CD4-positive, alpha-beta memory T cell (primary cell): ENCODE measurements at regions not wholly inside any gene's neighbourhood (a gene's known extent, or its start where the extent isn't known, plus 50 kb on each side); places are given as distances from the start of the nearest gene placed in this dataset.

Experiments
- CTCF ChIA-PET: fragments of 350-600 bp; sonication (Branson Sonifier 250); formaldehyde crosslinking; loops from one replicate; lab custom pipeline; 2021; ENCODE audit warnings: inconsistent platforms; ENCODE audit not compliant: partially characterized antibody; lab: Charles Lee
- POLR2A ChIA-PET: fragments of 350-600 bp; sonication (Branson Sonifier 250); formaldehyde crosslinking; loops from one replicate; lab custom pipeline; 2021; ENCODE audit not compliant: partially characterized antibody; lab: Charles Lee
- DNase-seq, 5 donors: peaks; one replicate each; pipeline versions ENCODE4 v3.0.0 to v3.0.0-alpha.2; 2020 to 2022; ENCODE audit warnings: mixed read lengths in 1 of 5
- H3K27ac ChIP-seq: one replicate; pipeline ENCODE4 v1.7.0; 2013; ENCODE audit warnings: low read depth, low read length
- H3K27me3 ChIP-seq: 2 replicates; pipeline ENCODE4 v1.7.0; 2013; ENCODE audit warnings: mild to moderate bottlenecking, low read length, moderate library complexity; ENCODE audit not compliant: insufficient read depth
- H3K36me3 ChIP-seq: 2 replicates; pipeline ENCODE4 v1.7.0; 2013; ENCODE audit warnings: mild to moderate bottlenecking, low read length, moderate library complexity; ENCODE audit not compliant: insufficient read depth
- H3K4me1 ChIP-seq: 2 replicates; pipeline ENCODE4 v1.7.0; 2013; ENCODE audit warnings: mild to moderate bottlenecking, low read length, moderate library complexity; ENCODE audit not compliant: insufficient read depth
- H3K4me3 ChIP-seq, 2 donors: one replicate each; pipeline ENCODE4 v1.7.0; 2013; ENCODE audit warnings: low read length in 2 of 2, mild to moderate bottlenecking in 1 of 2
- H3K9me3 ChIP-seq, 2 donors: one replicate each; pipeline ENCODE4 v1.7.0; 2013; ENCODE audit warnings: low read length in 2 of 2, control low read depth in 1 of 2; ENCODE audit not compliant: control insufficient read depth in 1 of 2
- H3K27ac Mint-ChIP-seq, 7 donors: one replicate each; pipeline ENCODE4 v1.8.0; 2020 to 2021; ENCODE audit warnings: mixed read lengths in 7 of 7, mild to moderate bottlenecking in 6 of 7, inconsistent platforms in 3 of 7, moderate library complexity in 3 of 7
- H3K27me3 Mint-ChIP-seq, 2 donors: one replicate each; pipeline ENCODE4 v1.8.0; 2020 to 2021; ENCODE audit warnings: mixed read lengths in 2 of 2
- H3K36me3 Mint-ChIP-seq, 2 donors: one replicate each; pipeline ENCODE4 v1.8.0; 2020 to 2021; ENCODE audit warnings: mixed read lengths in 2 of 2, inconsistent platforms in 1 of 2, mild to moderate bottlenecking in 1 of 2
- H3K4me1 Mint-ChIP-seq, 4 donors: one replicate each; pipeline ENCODE4 v1.8.0; 2020 to 2021; ENCODE audit warnings: mixed read lengths in 4 of 4, mild to moderate bottlenecking in 1 of 4
- H3K4me3 Mint-ChIP-seq, 8 donors: one replicate each; pipeline ENCODE4 v1.8.0; 2020 to 2021; ENCODE audit warnings: mixed read lengths in 8 of 8, mild to moderate bottlenecking in 7 of 8, moderate library complexity in 6 of 8, inconsistent platforms in 3 of 8
- H3K9me3 Mint-ChIP-seq, 8 donors: one replicate each; pipeline ENCODE4 v1.8.0; 2020 to 2021; ENCODE audit warnings: mixed read lengths in 8 of 8, mild to moderate bottlenecking in 5 of 8, inconsistent platforms in 3 of 8, moderate library complexity in 1 of 8
- intact Hi-C: fragments of 100-400 bp; cut with micrococcal nuclease; formaldehyde crosslinking; loops from one replicate; pipeline ENCODE4 v1.15.1; 2023

DNA sequence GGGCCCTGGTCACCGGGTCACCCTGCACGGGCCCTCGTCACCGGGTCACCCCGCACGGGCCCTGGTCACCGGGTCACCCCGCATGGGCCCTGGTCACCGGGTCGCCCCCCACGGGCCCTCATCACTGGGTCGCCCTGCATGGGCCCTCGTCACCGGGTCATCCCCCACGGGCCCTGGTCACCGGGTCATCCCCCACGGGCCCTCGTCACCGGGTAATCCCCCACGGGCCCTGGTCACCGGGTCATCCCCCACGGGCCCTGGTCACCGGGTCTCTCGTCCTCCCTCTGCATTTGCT lies 77.6 kb downstream of the RIPK4 start:
- Mint-ChIP-seq H3K9me3 (peaks cover 0 to 3% (median 0%) of the 10 kb centered on the region in 8 donors), H3K4me3 (no peak overlapping the region), H3K27me3 (peaks cover 4 to 9% of the 10 kb centered on the region in 2 donors), H3K36me3 (no peaks in the 10 kb centered on the region), H3K27ac (no peak overlapping the region), H3K4me1 (no peaks in the 10 kb centered on the region)
- H3K36me3 ChIP-seq: no peaks in the 10 kb centered on the region
- CTCF ChIA-PET: no interaction called here
- DNase-seq: no peak
- POLR2A ChIA-PET: no interaction called here
- no peaks in the 10 kb centered on the region for H3K4me1 ChIP-seq
- no peaks in the 10 kb centered on the region for H3K27me3 ChIP-seq
- H3K9me3 ChIP-seq: no peaks in the 10 kb centered on the region
- no peak overlapping the region for H3K4me3 ChIP-seq
- no peak overlapping the region for H3K27ac ChIP-seq
- intact Hi-C loops: no loop called here

- ChIA-PET CTCF (no interaction called here), POLR2A (no interaction called here)
- Histone ChIP-seq H3K9me3 (no peaks in the 10 kb centered on the region), H3K36me3 (no peaks in the 10 kb centered on the region), H3K27me3 (no peaks in the 10 kb centered on the region), H3K27ac (no peak overlapping the region), H3K4me3 (no peak overlapping the region), H3K4me1 (no peaks in the 10 kb centered on the region)
- Mint-ChIP-seq H3K4me1 (no peaks in the 10 kb centered on the region), H3K4me3 (no peak overlapping the region), H3K27ac (no peak overlapping the region), H3K9me3 (peaks cover 0 to 2% (median 0%) of the 10 kb centered on the region in 8 donors), H3K27me3 (peaks cover 5 to 16% of the 10 kb centered on the region in 2 donors), H3K36me3 (no peaks in the 10 kb centered on the region)
- DNase-seq: no peak
- intact Hi-C loops: no loop called here
Observed at GRCh38 chr21:41687633-41688032, 79.2 kb downstream of the RIPK4 start.

- intact Hi-C loops: no loop called here
- no peak overlapping the region for H3K4me3 Mint-ChIP-seq
- H3K4me1 Mint-ChIP-seq: no peaks in the 10 kb centered on the region
Observed at GRCh38 chr21:41686664-41687063, 80.2 kb downstream of the RIPK4 start.

GRCh38 chr21:41685511-41686149 lies 81.2 kb downstream of the RIPK4 start:
- Mint-ChIP-seq H3K36me3 (no peaks in the 10 kb centered on the region), H3K9me3 (peaks cover 0 to 2% (median 0%) of the 10 kb centered on the region in 8 donors), H3K4me3 (no peak overlapping the region), H3K27ac (no peak overlapping the region), H3K27me3 (peaks cover 9 to 16% of the 10 kb centered on the region in 2 donors), H3K4me1 (no peaks in the 10 kb centered on the region)
- H3K4me3 ChIP-seq: no peak overlapping the region
- peaks cover 3% of the 10 kb centered on the region for H3K27me3 ChIP-seq
- ChIA-PET POLR2A (no interaction called here), CTCF (no interaction called here)
- no peaks in the 10 kb centered on the region for H3K9me3 ChIP-seq
- no peaks in the 10 kb centered on the region for H3K36me3 ChIP-seq
- intact Hi-C loops: no loop called here
- no peak overlapping the region for H3K27ac ChIP-seq
- DNase-seq: no peak
- no peaks in the 10 kb centered on the region for H3K4me1 ChIP-seq

More at GRCh38 chr21:41686664-41687063, 80.2 kb downstream of the RIPK4 start:
- no peak overlapping the region for H3K4me3 ChIP-seq
- peaks cover 6 to 16% of the 10 kb centered on the region in 2 donors for H3K27me3 Mint-ChIP-seq
- H3K27ac ChIP-seq: no peak overlapping the region
- no peaks in the 10 kb centered on the region for H3K36me3 Mint-ChIP-seq
- no peak for DNase-seq
- H3K9me3 ChIP-seq: no peaks in the 10 kb centered on the region
- POLR2A ChIA-PET: no interaction called here
- H3K36me3 ChIP-seq: no peaks in the 10 kb centered on the region
- H3K9me3 Mint-ChIP-seq: peaks cover 0 to 2% (median 0%) of the 10 kb centered on the region in 8 donors
- H3K27ac Mint-ChIP-seq: no peak overlapping the region
- no peaks in the 10 kb centered on the region for H3K27me3 ChIP-seq
- no peaks in the 10 kb centered on the region for H3K4me1 ChIP-seq
- CTCF ChIA-PET: no interaction called here

DNA sequence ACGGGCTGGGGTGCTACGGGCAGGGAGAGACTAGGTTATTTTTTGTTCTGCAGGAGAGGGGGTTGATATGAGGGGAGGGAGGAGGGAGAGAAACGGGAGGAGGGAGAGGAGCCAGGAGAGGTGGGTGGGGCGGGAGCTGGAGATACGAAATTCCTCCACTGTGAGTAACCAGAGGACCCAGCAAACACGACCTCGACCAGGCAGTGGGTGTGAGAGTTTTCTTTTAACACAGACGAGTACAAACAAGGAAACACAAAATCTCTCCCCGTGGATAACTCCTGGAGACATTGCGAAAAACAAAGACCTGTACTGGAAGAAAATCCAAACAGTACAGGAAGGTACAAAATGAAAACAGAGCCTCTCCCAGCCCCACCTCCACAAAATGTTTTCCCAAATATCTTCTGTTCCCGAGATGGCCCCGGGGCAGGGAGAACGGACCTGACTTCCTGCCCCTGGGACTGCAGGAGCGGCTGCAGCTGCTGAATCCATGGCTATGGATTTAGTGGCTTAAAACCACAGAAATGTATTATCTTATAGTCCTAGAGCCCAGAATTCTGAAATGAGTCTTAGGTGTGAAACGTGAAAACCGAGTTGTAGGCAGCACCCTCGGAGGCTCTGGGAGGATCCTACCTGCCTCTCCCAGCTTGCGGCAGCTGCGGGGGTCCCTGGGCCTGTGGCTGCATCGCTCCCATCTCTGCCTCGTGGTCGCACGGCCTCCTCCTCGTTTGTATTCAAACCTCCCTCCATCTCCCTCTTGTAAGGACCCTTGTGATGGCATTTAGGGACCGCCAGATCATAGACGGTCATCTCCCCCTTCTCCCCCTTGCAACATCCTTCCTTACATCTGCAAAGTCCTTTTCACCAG lies 82.2 kb downstream of the RIPK4 start:
- Histone ChIP-seq H3K27ac (no peak overlapping the region), H3K27me3 (peaks cover 5% of the 10 kb centered on the region), H3K36me3 (no peaks in the 10 kb centered on the region), H3K4me3 (no peak overlapping the region), H3K4me1 (no peaks in the 10 kb centered on the region), H3K9me3 (no peaks in the 10 kb centered on the region)
- intact Hi-C loops: no loop called here
- Mint-ChIP-seq H3K27ac (no peak overlapping the region), H3K4me3 (no peak overlapping the region), H3K36me3 (no peaks in the 10 kb centered on the region), H3K9me3 (no peaks in the 10 kb centered on the region), H3K27me3 (peaks cover 9 to 18% of the 10 kb centered on the region in 2 donors), H3K4me1 (no peaks in the 10 kb centered on the region)
- DNase-seq: no peak
- POLR2A ChIA-PET: no interaction called here
- CTCF ChIA-PET: no interaction called here

GRCh38 chr21:41683815-41684214 lies 83.0 kb downstream of the RIPK4 start:
- H3K36me3 ChIP-seq: no peaks in the 10 kb centered on the region
- peaks cover 5% of the 10 kb centered on the region for H3K27me3 ChIP-seq
- no peak overlapping the region for H3K4me3 Mint-ChIP-seq
- ChIA-PET POLR2A (no interaction called here), CTCF (no interaction called here)
- no peaks in the 10 kb centered on the region for H3K9me3 Mint-ChIP-seq
- no peak overlapping the region for H3K27ac Mint-ChIP-seq
- no peaks in the 10 kb centered on the region for H3K4me1 ChIP-seq
- peaks cover 9 to 20% of the 10 kb centered on the region in 2 donors for H3K27me3 Mint-ChIP-seq
- intact Hi-C loops: no loop called here
- H3K4me3 ChIP-seq: no peak overlapping the region
- H3K9me3 ChIP-seq: no peaks in the 10 kb centered on the region
- H3K4me1 Mint-ChIP-seq: no peaks in the 10 kb centered on the region
- no peak for DNase-seq
- no peaks in the 10 kb centered on the region for H3K36me3 Mint-ChIP-seq
- no peak overlapping the region for H3K27ac ChIP-seq

DNA sequence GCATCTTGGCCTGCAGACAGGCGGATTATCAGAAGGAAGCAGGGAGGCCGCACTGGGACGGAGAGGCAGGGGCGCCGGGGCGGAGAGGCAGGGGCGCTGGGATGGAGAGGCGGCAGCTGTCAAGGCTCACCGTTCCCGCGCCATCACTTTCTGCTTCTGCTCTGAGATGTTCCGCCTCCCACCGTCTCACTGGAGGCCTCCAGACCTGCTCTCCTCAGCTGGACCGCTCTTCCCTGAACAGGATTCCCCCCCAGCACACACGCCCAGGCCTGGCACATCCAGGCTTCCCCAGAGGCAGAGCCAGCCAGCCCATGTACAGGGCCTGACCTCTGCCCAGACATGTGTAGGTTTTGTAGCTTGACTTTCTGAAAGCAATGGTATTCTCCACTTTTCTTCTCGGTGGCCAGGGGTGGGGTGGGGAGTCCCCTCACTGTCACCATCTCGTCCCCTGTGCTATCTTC lies 84.1 kb downstream of the RIPK4 start:
- no peaks in the 10 kb centered on the region for H3K36me3 Mint-ChIP-seq
- no peaks in the 10 kb centered on the region for H3K4me1 Mint-ChIP-seq
- Histone ChIP-seq H3K4me1 (no peaks in the 10 kb centered on the region), H3K27me3 (peaks cover 5% of the 10 kb centered on the region), H3K36me3 (no peaks in the 10 kb centered on the region), H3K27ac (no peak overlapping the region), H3K9me3 (no peaks in the 10 kb centered on the region), H3K4me3 (no peak overlapping the region)
- peaks cover 10 to 21% of the 10 kb centered on the region in 2 donors for H3K27me3 Mint-ChIP-seq
- no peak overlapping the region for H3K4me3 Mint-ChIP-seq
- ChIA-PET POLR2A (no interaction called here), CTCF (no interaction called here)
- intact Hi-C loops: no loop called here
- H3K9me3 Mint-ChIP-seq: no peaks in the 10 kb centered on the region
- no peak for DNase-seq
- no peak overlapping the region for H3K27ac Mint-ChIP-seq
